ENCODE measurements at regions not wholly inside any gene's neighbourhood (a gene's known extent, or its start where the extent isn't known, plus 50 kb on each side); places are given as distances from the start of the nearest gene placed in this dataset.

GRCh38 chr4:58600290-58600689 lies 1490.1 kb upstream of the IGFBP7 start:
- no peaks in the 10 kb centered on the region for H3K27me3 Mint-ChIP-seq (ENCODE audit: unreplicated experiment)
- TF ChIP-seq, protein P1, sequence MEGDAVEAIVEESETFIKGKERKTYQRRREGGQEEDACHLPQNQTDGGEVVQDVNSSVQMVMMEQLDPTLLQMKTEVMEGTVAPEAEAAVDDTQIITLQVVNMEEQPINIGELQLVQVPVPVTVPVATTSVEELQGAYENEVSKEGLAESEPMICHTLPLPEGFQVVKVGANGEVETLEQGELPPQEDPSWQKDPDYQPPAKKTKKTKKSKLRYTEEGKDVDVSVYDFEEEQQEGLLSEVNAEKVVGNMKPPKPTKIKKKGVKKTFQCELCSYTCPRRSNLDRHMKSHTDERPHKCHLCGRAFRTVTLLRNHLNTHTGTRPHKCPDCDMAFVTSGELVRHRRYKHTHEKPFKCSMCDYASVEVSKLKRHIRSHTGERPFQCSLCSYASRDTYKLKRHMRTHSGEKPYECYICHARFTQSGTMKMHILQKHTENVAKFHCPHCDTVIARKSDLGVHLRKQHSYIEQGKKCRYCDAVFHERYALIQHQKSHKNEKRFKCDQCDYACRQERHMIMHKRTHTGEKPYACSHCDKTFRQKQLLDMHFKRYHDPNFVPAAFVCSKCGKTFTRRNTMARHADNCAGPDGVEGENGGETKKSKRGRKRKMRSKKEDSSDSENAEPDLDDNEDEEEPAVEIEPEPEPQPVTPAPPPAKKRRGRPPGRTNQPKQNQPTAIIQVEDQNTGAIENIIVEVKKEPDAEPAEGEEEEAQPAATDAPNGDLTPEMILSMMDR (IDR thresholded peaks at IDR 0.05), result no peak

DNA sequence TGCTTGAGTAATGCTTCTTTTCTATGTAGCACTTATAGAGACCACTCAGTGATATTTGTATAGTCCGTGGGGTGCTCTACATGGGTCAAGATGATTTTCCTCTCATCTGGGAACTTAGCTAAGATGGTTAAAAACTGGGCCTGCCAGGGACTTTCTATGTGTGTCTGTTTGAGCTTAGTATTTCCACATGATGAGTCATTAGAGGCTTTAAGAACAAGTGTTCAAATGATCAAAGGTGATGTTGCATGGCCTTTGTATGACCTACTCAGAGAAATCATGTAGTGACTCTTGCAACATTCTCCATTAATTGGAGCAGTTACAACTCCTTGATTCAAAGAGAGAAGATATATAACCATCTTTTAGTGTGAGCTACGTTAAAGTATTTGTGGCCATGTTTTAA lies 1480.5 kb upstream of the IGFBP7 start:
- DNase-seq (ENCODE audit: extremely low spot score, unreplicated experiment), result no peak
- H3K27me3 Mint-ChIP-seq (ENCODE audit: unreplicated experiment), result no peaks in the 10 kb centered on the region
- TF ChIP-seq, protein P1 (IDR thresholded peaks at IDR 0.05), result no peak
- no peaks in the 10 kb centered on the region for H3K36me3 Mint-ChIP-seq (ENCODE audit: unreplicated experiment)
- H3K9me3 Mint-ChIP-seq (ENCODE audit: unreplicated experiment), result peaks cover 8% of the 10 kb centered on the region
- H3K4me3 Mint-ChIP-seq (ENCODE audit: unreplicated experiment), result no peak overlapping the region
- no peaks in the 10 kb centered on the region for H3K4me1 Mint-ChIP-seq (ENCODE audit: unreplicated experiment)
- H3K27ac Mint-ChIP-seq (ENCODE audit: unreplicated experiment), result no peak overlapping the region

More at GRCh38 chr4:58600290-58600689, 1490.1 kb upstream of the IGFBP7 start:
- H3K4me3 Mint-ChIP-seq (ENCODE audit: unreplicated experiment), result no peak overlapping the region
- no peaks in the 10 kb centered on the region for H3K36me3 Mint-ChIP-seq (ENCODE audit: unreplicated experiment)
- H3K27ac Mint-ChIP-seq (ENCODE audit: unreplicated experiment), result no peak overlapping the region
- no peaks in the 10 kb centered on the region for H3K4me1 Mint-ChIP-seq (ENCODE audit: unreplicated experiment)
- peaks cover 5% of the 10 kb centered on the region for H3K9me3 Mint-ChIP-seq (ENCODE audit: unreplicated experiment)
- DNase-seq (ENCODE audit: extremely low spot score, unreplicated experiment), result no peak

- no peaks in the 10 kb centered on the region for H3K27me3 Mint-ChIP-seq (ENCODE audit: unreplicated experiment)
- H3K36me3 Mint-ChIP-seq (ENCODE audit: unreplicated experiment), result no peaks in the 10 kb centered on the region
- H3K4me1 Mint-ChIP-seq (ENCODE audit: unreplicated experiment), result no peaks in the 10 kb centered on the region
- no peak overlapping the region for H3K27ac Mint-ChIP-seq (ENCODE audit: unreplicated experiment)
- TF ChIP-seq, protein P1 (IDR thresholded peaks at IDR 0.05), result no peak
- peaks cover 27% of the 10 kb centered on the region for H3K9me3 Mint-ChIP-seq (ENCODE audit: unreplicated experiment)
- no peak for DNase-seq (ENCODE audit: extremely low spot score, unreplicated experiment)
- H3K4me3 Mint-ChIP-seq (ENCODE audit: unreplicated experiment), result no peak overlapping the region
Measured at GRCh38 chr4:58587856-58588255, 1477.7 kb upstream of the IGFBP7 start.

DNA sequence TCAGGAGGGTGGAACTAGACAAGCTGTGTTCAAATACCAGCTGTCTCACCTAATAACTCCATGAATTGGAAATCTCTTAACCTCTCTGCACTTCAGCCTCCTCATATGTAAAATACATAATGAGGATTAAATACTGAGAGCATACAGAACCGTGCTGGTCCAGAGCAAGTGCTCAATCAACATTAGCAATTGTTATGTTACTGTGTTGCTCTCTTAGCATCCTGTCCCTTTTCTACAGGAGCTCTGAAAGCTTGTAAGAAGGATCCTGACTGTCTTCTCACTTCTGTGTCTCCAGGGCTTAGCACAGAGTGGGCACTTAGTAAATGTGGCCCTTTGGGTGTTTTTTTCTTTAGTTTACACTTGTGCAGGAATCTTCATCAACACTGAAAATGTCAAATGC lies 1456.1 kb upstream of the IGFBP7 start:
- Mint-ChIP-seq H3K27ac (ENCODE audit: unreplicated experiment) (no peak overlapping the region), H3K36me3 (ENCODE audit: unreplicated experiment) (no peaks in the 10 kb centered on the region), H3K9me3 (ENCODE audit: unreplicated experiment) (no peaks in the 10 kb centered on the region), H3K4me1 (ENCODE audit: unreplicated experiment) (no peaks in the 10 kb centered on the region), H3K27me3 (ENCODE audit: unreplicated experiment) (no peaks in the 10 kb centered on the region), H3K4me3 (ENCODE audit: unreplicated experiment) (no peak overlapping the region)
- DNase-seq (ENCODE audit: extremely low spot score, unreplicated experiment), result no peak
- TF ChIP-seq, protein P1 (IDR thresholded peaks at IDR 0.05), result no peak

DNA sequence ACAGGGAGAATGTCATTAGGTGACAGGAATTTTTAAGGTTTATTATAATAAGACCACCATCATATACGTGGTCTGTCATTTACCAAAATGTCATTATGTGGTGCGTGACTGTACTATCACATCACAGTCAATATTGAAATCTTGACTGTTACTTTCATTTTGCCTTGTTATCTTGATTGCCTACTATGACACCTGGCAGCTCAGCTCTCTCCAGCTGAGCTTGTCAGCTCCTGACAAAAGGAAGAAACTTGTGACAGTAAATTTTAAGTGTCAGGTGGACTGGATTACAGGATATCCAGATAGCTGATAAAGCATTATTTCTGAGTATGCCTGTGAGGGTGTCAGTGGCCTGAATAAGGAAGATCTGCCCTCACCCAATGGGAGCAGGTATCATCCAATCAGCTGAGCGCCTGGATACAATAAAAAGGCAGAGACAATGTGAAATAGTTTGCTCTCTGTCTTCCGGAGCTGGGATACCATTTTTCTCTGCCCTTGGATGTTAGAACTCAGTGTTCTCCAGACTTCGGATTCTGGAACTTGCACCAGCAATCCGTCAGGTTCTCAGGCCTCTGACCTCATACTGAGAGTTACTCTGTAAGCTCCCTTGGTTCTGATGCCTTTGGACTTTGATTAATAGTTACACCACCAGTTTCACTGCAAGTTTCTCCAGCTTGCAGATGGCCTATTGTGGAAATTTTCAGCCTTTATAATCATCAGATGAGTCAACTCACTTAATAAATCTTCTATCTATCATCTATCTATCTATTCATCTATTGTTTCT lies 1454.7 kb upstream of the IGFBP7 start:
- no peaks in the 10 kb centered on the region for H3K4me1 Mint-ChIP-seq (ENCODE audit: unreplicated experiment)
- TF ChIP-seq, protein P1 (IDR thresholded peaks at IDR 0.05), result no peak
- H3K4me3 Mint-ChIP-seq (ENCODE audit: unreplicated experiment), result no peak overlapping the region
- DNase-seq (ENCODE audit: extremely low spot score, unreplicated experiment), result no peak
- no peaks in the 10 kb centered on the region for H3K9me3 Mint-ChIP-seq (ENCODE audit: unreplicated experiment)
- no peaks in the 10 kb centered on the region for H3K36me3 Mint-ChIP-seq (ENCODE audit: unreplicated experiment)
- no peaks in the 10 kb centered on the region for H3K27me3 Mint-ChIP-seq (ENCODE audit: unreplicated experiment)
- no peak overlapping the region for H3K27ac Mint-ChIP-seq (ENCODE audit: unreplicated experiment)

Measured in osteocyte (in vitro differentiated cells).